HUDEP-2 (cell line): ENCODE measurements at regions not wholly inside any gene's neighbourhood (a gene's known extent, or its start where the extent isn't known, plus 50 kb on each side); places are given as distances from the start of the nearest gene placed in this dataset.
A peak's percentile ranks its signal among the peaks of the same experiment; 100 is the strongest.

Experiments used
- DNase-seq, 76 experiments: peaks; one replicate each; lab custom pipeline; 2025; ENCODE audit not compliant: unreplicated experiment in 76 of 76; lab: John Stamatoyannopoulos, UW

DNA sequence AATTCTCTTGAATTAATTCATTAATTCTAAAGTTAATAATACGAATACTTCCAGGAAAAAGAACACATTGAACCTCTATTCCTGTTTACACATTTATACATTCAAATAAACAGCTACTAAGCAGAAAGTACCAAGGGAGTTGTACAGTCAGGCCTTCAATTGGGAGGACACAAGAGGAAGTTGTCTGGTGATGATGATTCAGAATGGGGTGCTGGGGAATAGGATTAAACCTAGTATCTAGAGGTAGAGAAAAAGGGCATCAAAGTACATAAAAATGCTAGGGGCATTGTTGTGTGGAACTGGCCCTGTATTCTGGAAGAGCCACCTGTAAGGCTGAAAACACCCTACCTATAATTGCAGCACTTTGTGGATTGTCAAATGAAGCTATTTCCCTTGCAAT, 71.7 kb upstream of the MROH9 start:
- DNase-seq: no peak

- DNase-seq: no peak
Measured at GRCh38 chr1:170864238-170864637, 71.1 kb upstream of the MROH9 start.

DNA sequence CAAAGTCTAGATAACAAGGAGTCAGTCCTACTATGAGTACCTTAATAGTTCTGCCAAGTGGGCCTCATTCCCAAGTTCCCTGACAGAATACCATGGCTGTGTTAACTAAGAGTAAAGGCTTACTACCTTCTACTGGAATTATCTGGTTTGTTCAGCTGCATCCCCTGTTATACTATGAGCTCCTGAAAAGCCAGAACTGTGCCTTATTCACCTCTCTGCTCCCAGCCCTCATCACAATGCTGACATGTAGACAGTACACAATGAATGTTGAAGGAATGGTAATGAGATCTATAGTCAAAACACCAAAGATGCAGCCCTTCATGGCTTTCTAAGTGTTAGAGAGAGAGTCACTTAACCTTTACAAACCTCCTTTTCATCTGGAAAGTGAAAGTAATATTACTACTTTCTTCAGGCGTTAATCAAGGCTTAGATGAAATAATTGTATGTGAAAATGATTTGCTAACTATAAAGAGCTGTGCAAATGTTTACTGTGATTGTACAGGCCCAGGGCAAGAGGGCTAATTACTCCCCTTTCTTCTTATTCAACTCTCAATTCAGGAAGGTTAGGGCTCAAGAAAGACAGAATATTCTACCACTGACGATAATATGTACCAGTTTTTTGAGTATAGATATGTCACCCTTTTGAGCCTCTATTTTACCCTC, 70.3 kb upstream of the MROH9 start:
- DNase-seq: no peak

- DNase-seq: no peak
Measured at GRCh38 chr1:170866646-170867045, 68.7 kb upstream of the MROH9 start.

DNA sequence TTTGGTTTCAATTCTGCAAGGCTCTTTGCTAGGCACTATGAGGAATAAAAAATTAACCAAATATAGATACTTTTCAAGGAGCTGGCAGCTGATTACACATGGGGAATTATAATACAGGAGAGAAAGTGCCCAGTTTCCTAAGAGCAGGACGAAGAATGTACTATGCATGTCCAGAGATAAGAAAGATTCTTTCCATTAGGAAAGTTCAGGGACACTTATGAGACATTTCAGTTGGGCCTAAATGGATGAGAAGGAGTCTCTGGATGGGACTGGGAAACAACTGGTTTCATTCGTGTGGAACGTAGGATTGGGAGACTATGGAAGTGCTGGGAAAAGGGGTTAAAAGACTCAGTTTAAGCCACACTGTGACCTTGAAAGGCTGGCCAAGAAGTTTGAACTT, 63.5 kb upstream of the MROH9 start:
- no peak for DNase-seq

DNA sequence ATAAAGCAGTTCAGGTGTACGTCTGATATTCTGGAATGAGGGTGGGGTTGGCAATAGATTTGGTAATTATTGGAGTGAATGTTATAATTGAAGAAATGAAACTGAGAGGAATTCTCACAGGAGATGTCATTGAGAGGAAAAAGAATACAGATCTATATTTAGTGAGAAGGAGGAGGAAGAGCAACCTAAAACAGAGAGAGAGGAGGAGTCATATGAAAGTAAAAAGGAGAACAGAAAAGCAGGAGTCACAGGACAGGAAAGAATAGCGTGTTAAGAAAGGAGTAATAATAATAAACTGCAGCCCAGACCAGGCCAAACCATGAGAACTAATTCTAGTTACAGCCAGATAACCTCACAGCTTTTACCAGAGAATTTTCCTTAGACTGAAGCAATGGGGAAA, 62.7 kb upstream of the MROH9 start:
- DNase-seq: no peak

GRCh38 chr1:170874671-170875070, 60.7 kb upstream of the MROH9 start:
- DNase-seq: no peak

DNA sequence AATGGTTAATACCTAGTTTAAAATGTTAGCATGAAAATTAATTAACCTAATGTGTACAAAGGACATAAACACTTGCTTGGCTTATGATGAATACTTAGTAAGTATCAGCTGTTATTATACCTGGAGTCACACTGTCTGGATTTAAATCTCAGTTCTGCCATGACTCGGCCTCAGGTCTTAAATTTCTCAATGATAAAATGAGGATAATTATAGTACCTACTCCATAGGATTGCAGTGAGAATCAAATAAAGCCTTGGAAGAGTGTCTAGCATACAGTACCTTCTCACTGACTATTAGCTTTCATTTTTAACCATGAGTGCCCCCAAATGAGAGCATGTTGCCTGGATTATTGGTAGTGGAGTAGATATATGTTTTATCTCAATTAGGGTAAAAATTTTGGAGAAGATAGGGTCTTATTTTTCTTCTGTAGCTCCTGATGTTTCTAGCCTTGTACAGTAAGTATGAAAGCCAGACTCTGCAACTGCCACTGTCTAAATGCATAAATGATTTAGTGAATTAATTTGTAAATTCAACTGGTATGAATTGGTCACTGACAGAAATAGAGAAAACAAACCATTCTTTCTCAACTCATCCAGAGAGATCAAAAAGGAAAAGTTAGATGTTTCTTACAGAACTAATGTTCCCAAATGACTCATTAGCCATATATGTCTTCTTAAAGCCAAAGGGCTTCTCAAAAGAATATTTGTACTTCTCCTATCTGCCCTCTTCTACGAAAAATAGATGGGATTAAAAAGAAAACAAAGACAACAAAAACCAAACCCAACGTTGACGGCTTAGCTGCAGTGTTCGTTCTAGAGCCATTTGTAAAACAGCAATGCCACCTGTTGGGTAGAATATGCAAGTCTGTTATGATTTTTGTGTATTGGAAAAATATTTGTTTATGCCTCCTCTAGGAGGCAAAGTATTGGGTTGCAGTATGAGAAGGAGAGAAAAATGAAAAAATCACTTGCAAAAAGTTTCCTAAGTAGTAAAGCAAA, 53.8 kb upstream of the MROH9 start:
- peak in 3 of 76 experiments; percentile 5 to 17 (median 5) for DNase-seq
